ENCODE measurements at regions not wholly inside any gene's neighbourhood (a gene's known extent, or its start where the extent isn't known, plus 50 kb on each side); places are given as distances from the start of the nearest gene placed in this dataset.

DNA sequence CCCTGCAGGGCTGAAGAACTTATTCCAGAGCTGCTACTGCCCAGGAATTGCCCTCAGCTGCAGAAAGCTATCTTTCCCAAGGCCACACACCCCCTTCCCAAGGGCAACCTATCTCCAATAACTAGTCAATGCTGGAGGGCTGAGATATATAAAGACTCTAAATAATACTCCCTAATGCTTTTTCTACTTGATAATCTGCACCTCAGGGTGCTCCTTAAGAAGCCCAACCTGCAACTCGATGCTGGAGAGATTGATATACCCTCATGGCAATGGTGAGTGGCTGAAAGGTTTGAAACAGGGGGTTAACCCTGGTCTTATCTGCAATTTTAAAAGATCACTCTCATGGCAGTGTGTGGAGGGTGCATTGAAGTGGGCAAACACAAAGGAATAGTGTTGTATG lies 142.7 kb upstream of the APC start:
- Histone ChIP-seq H3K27me3 (ENCODE audit: insufficient read depth) (no peaks in the 10 kb centered on the region), H3F3A (replicated peaks; ENCODE audit: low read depth) (no peaks in the 10 kb centered on the region), H3K4me1 (ENCODE audit: insufficient read depth) (no peaks in the 10 kb centered on the region), H3K4me3 (no peak overlapping the region), H3K4me2 (no peak overlapping the region), H4K20me1 (replicated peaks; ENCODE audit: insufficient read depth) (no peaks in the 10 kb centered on the region), H3K79me2 (replicated peaks; ENCODE audit: insufficient read depth) (no peaks in the 10 kb centered on the region), H3K36me3 (ENCODE audit: insufficient read depth) (no peaks in the 10 kb centered on the region), H3K9me2 (ENCODE audit: insufficient read depth) (no peaks in the 10 kb centered on the region), H3K27ac (ENCODE audit: low read depth) (no peak overlapping the region), H2AFZ (no peak overlapping the region; the same call in 1 of the 2 replicates)
- TF ChIP-seq POLR2AphosphoS5 (IDR thresholded peaks at IDR 0.05; ENCODE audit: low read depth) (no peak), ZNF331 (CRISPR knock-in tag; IDR thresholded peaks at IDR 0.05; ENCODE audit: low read depth) (no peak), CREB1 (CRISPR knock-in tag; IDR thresholded peaks at IDR 0.05; ENCODE audit: low read depth) (no peak), STAT1 (IDR thresholded peaks at IDR 0.05; ENCODE audit: unreplicated experiment) (no peak), ZNF114 (CRISPR knock-in tag; IDR thresholded peaks at IDR 0.05) (no peak), NANOG (IDR thresholded peaks at IDR 0.05; ENCODE audit: borderline replicate concordance) (no peak), JUNB (IDR thresholded peaks at IDR 0.05; ENCODE audit: unreplicated experiment) (no peak), EZH2phosphoT487 (IDR thresholded peaks at IDR 0.05; ENCODE audit: unreplicated experiment) (no peak), EZH2 (IDR thresholded peaks at IDR 0.05; ENCODE audit: low read depth, unreplicated experiment) (no peak)
- TF ChIP-seq, protein P1, sequence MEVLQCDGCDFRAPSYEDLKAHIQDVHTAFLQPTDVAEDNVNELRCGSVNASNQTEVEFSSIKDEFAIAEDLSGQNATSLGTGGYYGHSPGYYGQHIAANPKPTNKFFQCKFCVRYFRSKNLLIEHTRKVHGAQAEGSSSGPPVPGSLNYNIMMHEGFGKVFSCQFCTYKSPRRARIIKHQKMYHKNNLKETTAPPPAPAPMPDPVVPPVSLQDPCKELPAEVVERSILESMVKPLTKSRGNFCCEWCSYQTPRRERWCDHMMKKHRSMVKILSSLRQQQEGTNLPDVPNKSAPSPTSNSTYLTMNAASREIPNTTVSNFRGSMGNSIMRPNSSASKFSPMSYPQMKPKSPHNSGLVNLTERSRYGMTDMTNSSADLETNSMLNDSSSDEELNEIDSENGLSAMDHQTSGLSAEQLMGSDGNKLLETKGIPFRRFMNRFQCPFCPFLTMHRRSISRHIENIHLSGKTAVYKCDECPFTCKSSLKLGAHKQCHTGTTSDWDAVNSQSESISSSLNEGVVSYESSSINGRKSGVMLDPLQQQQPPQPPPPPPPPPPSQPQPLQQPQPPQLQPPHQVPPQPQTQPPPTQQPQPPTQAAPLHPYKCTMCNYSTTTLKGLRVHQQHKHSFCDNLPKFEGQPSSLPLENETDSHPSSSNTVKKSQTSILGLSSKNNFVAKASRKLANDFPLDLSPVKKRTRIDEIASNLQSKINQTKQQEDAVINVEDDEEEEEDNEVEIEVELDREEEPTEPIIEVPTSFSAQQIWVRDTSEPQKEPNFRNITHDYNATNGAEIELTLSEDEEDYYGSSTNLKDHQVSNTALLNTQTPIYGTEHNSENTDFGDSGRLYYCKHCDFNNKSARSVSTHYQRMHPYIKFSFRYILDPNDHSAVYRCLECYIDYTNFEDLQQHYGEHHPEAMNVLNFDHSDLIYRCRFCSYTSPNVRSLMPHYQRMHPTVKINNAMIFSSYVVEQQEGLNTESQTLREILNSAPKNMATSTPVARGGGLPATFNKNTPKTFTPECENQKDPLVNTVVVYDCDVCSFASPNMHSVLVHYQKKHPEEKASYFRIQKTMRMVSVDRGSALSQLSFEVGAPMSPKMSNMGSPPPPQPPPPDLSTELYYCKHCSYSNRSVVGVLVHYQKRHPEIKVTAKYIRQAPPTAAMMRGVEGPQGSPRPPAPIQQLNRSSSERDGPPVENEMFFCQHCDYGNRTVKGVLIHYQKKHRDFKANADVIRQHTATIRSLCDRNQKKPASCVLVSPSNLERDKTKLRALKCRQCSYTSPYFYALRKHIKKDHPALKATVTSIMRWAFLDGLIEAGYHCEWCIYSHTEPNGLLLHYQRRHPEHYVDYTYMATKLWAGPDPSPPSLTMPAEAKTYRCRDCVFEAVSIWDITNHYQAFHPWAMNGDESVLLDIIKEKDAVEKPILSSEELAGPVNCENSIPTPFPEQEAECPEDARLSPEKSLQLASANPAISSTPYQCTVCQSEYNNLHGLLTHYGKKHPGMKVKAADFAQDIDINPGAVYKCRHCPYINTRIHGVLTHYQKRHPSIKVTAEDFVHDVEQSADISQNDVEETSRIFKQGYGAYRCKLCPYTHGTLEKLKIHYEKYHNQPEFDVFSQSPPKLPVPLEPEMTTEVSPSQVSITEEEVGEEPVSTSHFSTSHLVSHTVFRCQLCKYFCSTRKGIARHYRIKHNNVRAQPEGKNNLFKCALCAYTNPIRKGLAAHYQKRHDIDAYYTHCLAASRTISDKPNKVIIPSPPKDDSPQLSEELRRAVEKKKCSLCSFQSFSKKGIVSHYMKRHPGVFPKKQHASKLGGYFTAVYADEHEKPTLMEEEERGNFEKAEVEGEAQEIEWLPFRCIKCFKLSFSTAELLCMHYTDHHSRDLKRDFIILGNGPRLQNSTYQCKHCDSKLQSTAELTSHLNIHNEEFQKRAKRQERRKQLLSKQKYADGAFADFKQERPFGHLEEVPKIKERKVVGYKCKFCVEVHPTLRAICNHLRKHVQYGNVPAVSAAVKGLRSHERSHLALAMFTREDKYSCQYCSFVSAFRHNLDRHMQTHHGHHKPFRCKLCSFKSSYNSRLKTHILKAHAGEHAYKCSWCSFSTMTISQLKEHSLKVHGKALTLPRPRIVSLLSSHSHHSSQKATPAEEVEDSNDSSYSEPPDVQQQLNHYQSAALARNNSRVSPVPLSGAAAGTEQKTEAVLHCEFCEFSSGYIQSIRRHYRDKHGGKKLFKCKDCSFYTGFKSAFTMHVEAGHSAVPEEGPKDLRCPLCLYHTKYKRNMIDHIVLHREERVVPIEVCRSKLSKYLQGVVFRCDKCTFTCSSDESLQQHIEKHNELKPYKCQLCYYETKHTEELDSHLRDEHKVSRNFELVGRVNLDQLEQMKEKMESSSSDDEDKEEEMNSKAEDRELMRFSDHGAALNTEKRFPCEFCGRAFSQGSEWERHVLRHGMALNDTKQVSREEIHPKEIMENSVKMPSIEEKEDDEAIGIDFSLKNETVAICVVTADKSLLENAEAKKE (CRISPR knock-in tag; IDR thresholded peaks at IDR 0.05), result no peak
- TF ChIP-seq, protein P2, sequence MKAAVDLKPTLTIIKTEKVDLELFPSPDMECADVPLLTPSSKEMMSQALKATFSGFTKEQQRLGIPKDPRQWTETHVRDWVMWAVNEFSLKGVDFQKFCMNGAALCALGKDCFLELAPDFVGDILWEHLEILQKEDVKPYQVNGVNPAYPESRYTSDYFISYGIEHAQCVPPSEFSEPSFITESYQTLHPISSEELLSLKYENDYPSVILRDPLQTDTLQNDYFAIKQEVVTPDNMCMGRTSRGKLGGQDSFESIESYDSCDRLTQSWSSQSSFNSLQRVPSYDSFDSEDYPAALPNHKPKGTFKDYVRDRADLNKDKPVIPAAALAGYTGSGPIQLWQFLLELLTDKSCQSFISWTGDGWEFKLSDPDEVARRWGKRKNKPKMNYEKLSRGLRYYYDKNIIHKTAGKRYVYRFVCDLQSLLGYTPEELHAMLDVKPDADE (IDR thresholded peaks at IDR 0.05), result no peak
- TF ChIP-seq, protein P3, sequence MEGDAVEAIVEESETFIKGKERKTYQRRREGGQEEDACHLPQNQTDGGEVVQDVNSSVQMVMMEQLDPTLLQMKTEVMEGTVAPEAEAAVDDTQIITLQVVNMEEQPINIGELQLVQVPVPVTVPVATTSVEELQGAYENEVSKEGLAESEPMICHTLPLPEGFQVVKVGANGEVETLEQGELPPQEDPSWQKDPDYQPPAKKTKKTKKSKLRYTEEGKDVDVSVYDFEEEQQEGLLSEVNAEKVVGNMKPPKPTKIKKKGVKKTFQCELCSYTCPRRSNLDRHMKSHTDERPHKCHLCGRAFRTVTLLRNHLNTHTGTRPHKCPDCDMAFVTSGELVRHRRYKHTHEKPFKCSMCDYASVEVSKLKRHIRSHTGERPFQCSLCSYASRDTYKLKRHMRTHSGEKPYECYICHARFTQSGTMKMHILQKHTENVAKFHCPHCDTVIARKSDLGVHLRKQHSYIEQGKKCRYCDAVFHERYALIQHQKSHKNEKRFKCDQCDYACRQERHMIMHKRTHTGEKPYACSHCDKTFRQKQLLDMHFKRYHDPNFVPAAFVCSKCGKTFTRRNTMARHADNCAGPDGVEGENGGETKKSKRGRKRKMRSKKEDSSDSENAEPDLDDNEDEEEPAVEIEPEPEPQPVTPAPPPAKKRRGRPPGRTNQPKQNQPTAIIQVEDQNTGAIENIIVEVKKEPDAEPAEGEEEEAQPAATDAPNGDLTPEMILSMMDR (conservative IDR thresholded peaks at IDR 0.05; ENCODE audit: low read depth in 2 of 2), result no peak
- TF ChIP-seq, protein P4, sequence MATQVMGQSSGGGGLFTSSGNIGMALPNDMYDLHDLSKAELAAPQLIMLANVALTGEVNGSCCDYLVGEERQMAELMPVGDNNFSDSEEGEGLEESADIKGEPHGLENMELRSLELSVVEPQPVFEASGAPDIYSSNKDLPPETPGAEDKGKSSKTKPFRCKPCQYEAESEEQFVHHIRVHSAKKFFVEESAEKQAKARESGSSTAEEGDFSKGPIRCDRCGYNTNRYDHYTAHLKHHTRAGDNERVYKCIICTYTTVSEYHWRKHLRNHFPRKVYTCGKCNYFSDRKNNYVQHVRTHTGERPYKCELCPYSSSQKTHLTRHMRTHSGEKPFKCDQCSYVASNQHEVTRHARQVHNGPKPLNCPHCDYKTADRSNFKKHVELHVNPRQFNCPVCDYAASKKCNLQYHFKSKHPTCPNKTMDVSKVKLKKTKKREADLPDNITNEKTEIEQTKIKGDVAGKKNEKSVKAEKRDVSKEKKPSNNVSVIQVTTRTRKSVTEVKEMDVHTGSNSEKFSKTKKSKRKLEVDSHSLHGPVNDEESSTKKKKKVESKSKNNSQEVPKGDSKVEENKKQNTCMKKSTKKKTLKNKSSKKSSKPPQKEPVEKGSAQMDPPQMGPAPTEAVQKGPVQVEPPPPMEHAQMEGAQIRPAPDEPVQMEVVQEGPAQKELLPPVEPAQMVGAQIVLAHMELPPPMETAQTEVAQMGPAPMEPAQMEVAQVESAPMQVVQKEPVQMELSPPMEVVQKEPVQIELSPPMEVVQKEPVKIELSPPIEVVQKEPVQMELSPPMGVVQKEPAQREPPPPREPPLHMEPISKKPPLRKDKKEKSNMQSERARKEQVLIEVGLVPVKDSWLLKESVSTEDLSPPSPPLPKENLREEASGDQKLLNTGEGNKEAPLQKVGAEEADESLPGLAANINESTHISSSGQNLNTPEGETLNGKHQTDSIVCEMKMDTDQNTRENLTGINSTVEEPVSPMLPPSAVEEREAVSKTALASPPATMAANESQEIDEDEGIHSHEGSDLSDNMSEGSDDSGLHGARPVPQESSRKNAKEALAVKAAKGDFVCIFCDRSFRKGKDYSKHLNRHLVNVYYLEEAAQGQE (IDR thresholded peaks at IDR 0.05; ENCODE audit: unreplicated experiment), result no peak
- no peak overlapping the region for H3K4me3 Mint-ChIP-seq
- no peak overlapping the region for H3K27ac Mint-ChIP-seq
- no peak for DNase-seq (ENCODE audit: low spot score)
- H3K4me1 Mint-ChIP-seq, result no peaks in the 10 kb centered on the region
- H3K27me3 Mint-ChIP-seq (ENCODE audit: insufficient read depth, low read depth, poor library complexity), result no peaks in the 10 kb centered on the region
- H3K9me3 Mint-ChIP-seq, result no peaks in the 10 kb centered on the region
- no peaks in the 10 kb centered on the region for H3K36me3 Mint-ChIP-seq (ENCODE audit: low read depth)
- no peak for ATAC-seq

Data from GM23338 (cell line).